ENCODE measurements at regions not wholly inside any gene's neighbourhood (a gene's known extent, or its start where the extent isn't known, plus 50 kb on each side); places are given as distances from the start of the nearest gene placed in this dataset.
"Not testable (repeated sequence)": the region's sequence is repeated elsewhere in the genome, so short reads cannot be mapped to it uniquely, and the experiment has no call there.

DNA sequence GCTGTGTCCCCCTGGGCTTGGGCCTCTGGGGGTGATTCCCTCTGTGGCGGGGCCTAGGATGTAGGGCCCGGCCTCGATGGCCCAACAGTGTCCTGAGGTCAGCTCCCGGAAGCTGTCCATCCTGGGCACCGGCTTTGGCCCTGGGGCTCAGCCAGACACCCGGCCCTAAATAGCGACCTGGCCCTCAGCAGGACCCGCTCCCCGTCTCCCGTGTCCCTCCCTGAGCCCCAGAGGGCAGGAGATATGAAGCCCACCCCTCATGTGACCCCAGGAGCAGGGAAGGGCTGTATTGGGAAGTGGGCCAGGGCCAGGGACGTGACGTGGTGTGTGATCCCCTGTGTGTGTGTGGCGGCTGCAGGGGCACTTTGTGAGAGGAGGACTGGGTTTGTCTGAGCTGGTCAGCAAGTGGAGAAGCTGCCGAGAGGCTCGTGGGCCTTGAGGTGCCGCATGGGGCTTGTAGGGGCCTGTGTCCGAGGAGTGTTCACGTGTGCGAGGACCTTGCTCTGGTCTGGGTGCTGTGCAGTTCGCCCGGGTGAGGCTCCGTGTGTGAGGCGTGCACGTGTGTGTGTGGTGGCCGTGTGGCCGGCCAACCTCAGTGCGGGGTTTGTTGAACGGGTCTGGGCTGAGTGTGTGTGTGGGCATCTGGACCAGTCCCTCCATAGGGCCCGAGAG, 140.7 kb downstream of the TMEM121 start:
- peak overlapping the region in 1 of 2 donors; percentile 14 for H3K27ac Mint-ChIP-seq
- H3K4me3 Mint-ChIP-seq, H3K4me1 Mint-ChIP-seq, DNase-seq, ATAC-seq, H3K9me3 Mint-ChIP-seq, H3K27me3 Mint-ChIP-seq: not testable (repeated sequence)

DNA sequence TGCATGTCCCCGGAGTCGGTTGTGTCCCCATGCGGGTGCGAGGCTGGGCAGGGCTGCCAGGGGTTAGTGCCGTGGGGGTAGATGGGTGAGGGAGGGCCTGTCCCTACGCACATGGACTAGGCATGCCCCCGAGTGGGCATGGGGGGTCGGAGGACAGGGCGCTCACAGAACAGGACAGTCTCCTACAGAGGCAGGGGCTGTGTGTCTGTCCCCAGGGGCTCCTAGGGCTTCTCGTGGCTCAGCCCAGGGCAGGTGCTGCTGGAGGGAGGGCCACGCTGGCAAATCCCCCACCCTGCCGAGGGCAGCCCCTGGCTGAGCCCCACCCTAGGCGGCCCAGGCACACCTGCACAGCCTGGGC, 141.3 kb downstream of the TMEM121 start:
- not testable (repeated sequence) for H3K27ac Mint-ChIP-seq, ATAC-seq, DNase-seq, H3K27me3 Mint-ChIP-seq, H3K9me3 Mint-ChIP-seq, H3K4me3 Mint-ChIP-seq, H3K4me1 Mint-ChIP-seq

DNA sequence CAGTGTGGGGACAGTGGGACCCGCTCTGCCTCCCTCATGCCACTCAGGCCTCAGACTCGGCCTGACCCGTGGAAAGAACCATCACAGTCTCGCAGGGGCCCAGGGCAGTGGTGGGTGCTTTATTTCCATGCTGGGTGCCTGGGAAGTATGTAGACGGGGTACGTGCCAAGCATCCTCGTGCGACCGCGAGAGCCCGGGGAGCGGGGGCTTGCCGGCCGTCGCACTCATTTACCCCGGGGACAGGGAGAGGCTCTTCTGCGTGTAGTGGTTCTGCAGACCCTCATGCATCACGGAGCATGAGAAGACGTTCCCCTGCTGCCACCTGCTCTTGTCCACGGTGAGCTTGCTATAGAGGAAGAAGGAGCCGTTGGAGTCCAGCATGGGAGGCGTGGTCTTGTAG, 141.6 kb downstream of the TMEM121 start:
- ATAC-seq, H3K27me3 Mint-ChIP-seq, H3K27ac Mint-ChIP-seq, H3K4me1 Mint-ChIP-seq, H3K4me3 Mint-ChIP-seq, H3K9me3 Mint-ChIP-seq, DNase-seq: not testable (repeated sequence)

DNA sequence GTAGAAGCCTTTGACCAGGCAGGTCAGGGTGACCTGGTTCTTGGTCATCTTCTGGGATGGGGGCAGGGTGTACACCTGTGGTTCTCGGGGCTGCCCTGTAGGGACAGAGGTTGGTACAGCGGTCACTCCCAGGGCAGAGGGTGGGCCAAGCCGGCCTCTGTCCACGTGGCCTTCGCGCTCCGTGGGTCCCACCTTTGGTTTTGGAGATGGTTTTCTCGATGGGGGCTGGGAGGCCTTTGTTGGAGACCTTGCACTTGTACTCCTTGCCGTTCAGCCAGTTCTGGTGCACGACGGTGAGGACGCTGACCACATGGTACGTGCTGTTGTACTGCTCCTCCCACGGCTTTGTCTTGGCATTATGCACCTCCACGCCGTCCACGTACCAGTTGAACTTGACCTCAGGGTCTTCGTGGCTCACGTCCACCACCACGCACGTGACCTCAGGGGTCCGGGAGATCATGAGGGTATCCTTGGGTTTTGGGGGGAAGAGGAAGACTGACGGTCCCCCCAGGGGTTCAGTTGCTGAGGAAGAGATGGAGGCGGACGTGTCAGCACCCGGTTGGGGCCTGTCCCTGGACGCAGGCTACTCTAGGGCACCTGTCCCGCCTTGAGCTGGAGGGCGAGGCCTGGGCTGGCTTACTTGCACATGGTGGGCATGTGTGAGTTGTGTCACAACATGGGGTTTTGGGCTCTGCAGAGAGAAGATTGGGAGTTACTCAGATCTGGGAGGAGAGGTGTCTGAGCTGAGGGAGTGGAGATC, 142.3 kb downstream of the TMEM121 start:
- not testable (repeated sequence) for H3K4me3 Mint-ChIP-seq, ATAC-seq, DNase-seq, H3K27ac Mint-ChIP-seq, H3K27me3 Mint-ChIP-seq, H3K4me1 Mint-ChIP-seq, H3K9me3 Mint-ChIP-seq

DNA sequence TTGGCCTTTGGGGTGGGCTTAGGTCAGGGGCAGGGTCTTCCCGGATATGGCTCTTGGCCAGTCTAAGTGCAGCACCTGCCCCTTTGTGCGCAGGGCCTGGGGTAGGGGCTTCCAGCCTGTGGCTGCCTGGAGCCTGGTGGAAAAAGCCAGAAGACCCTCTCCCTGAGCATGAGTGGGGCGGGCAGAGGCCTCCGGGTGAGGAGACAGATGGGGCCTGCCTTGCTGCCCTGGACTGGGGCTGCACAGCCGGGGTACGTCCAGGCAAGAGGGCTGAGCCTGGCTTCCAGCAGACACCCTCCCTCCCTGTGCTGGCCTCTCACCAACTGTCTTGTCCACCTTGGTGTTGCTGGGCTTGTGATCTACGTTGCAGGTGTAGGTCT, 142.8 kb downstream of the TMEM121 start:
- not testable (repeated sequence) for DNase-seq, ATAC-seq, H3K27ac Mint-ChIP-seq, H3K4me1 Mint-ChIP-seq, H3K9me3 Mint-ChIP-seq, H3K4me3 Mint-ChIP-seq, H3K27me3 Mint-ChIP-seq

DNA sequence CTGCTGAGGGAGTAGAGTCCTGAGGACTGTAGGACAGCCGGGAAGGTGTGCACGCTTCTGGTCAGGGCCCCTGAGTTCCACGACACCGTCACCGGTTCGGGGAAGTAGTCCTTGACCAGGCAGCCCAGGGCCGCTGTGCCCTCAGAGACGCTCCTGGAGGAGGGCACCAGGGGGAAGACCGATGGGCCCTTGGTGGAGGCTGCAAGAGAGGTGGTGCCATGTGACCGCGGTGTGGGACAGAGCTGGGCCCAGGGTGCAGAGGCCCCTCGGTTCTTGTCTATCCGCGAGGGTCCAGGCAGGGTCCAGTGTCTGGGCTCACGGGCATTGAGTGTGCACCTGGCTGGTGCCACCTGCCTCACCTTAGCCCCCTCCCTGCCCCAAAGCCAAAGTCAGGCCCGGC, 143.3 kb downstream of the TMEM121 start:
- H3K9me3 Mint-ChIP-seq, ATAC-seq, H3K27ac Mint-ChIP-seq, H3K27me3 Mint-ChIP-seq, H3K4me3 Mint-ChIP-seq, DNase-seq, H3K4me1 Mint-ChIP-seq: not testable (repeated sequence)

DNA sequence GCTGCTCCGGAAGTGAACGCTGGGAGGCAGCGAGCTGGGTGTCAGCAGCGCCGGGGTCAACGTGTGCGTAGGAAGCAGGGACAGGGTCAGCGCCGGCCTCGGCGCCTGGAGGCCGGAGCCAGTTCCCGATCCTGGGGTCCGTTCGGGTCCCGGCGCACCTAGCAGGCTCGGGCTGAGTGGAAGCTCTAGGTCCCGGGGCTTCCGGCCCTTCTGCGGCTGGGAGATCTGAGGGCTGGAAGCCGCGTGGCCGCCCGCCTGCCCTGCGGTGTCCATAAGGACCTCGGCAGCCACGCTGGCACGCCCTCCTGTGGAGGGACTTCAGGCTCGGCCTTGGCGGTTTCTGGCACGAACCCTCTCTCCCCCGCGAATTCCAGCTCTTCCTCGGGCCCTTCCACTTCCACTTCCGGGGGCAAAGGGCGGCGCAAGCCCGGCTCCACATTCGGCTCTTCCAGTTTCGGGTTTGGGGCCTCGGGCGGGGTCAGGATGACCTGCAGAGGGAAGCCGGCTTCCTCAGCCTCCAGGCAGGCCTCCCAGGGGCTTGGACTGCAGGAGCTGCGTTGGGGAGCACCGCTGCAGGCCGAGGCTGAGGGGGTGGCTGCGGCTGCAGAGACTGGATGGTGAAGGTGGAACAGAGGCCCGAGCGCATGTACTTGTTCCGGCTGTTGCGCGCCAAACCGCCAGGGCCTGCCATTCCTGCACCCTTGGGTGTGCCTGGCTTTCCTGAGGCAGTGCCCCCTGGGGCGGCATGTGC, 146.2 kb downstream of the TMEM121 start:
- not testable (repeated sequence) for ATAC-seq, DNase-seq, H3K4me3 Mint-ChIP-seq, H3K27ac Mint-ChIP-seq, H3K4me1 Mint-ChIP-seq, H3K9me3 Mint-ChIP-seq, H3K27me3 Mint-ChIP-seq

DNA sequence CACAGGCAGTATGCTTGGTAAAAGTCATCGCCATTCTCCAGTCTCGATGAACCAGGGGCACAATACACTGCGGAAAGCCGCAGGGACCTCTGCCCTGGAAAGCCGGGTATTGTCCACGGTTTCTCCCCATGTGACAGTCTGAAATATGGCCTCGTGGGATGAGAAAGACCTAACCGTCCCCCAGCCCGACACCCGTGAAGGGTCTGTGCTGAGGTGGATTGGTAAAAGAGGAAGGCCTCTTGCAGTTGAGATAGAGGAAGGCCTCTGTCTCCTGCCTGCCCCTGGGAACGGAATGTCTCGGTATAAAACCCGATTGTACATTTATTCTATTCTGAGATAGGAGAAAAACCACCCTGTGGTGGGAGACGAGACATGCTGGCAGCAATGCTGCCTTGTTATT, 149.1 kb downstream of the TMEM121 start:
- H3K4me3 Mint-ChIP-seq: not testable (repeated sequence)

DNA sequence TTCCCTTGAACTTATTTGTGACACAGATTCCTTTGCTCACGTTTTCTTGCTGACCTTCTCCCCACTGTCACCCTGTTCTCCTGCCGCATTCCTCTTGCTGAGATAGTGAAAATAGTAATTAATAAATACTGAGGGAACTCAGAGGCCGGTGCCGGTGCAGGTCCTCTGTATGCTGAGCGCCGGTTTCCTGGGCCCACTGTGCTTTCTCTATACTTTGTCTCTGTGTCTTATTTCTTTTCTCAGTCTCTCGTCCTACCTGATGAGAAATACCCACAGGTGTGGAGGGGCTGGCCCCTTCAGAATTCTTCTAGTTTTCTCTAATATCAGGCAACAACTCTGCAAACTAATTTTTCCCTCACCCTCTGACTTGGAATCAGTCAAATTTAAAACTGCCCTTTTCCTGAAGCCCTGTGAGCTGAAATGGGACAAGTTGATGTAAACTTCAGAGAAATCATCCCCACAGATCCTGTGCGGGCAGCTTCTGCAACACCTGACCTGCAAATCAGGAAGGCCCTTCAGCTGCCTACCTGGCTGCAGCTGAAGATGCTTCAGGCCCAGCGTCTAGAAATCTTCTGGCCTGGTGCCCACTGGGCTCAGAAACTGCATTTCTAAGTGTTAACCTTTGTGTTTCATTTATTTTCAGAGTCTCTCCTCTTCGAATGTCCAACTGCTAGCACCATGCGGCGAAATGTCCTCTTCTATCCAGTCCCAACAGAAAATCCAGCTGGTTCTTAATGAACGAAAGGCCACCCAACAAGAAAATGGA, 149.7 kb downstream of the TMEM121 start:
- H3K27ac Mint-ChIP-seq: peak overlapping the region in 1 of 2 donors; percentile 47
- DNase-seq, ATAC-seq: not testable (repeated sequence)

More for the DNA sequence above, 149.1 kb downstream of the TMEM121 start:
- H3K27ac Mint-ChIP-seq, H3K9me3 Mint-ChIP-seq, H3K4me1 Mint-ChIP-seq, H3K27me3 Mint-ChIP-seq, ATAC-seq, DNase-seq: not testable (repeated sequence)

DNA sequence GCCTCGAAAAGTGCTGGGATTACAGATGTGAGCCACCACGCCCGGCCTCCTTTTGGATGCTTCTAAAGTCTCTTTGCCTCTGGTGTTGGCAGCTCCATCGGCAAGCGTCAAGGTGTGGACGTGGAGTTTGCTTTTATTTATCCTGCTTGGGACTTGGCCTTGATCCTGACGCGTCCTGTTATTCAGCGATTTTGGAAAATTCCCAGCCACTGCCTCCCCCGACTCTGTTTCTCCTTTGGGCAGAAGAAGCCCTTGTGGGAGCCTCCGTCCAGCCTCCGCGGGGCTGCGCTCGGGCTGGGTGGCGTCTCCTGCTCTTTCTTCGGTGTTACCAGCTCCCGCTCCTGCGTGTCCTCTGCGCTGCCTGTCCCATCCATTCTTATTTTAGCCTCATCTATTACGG, 151.7 kb downstream of the TMEM121 start:
- not testable (repeated sequence) for DNase-seq, H3K27ac Mint-ChIP-seq, H3K9me3 Mint-ChIP-seq

More for the DNA sequence above, 149.7 kb downstream of the TMEM121 start:
- H3K9me3 Mint-ChIP-seq, H3K4me1 Mint-ChIP-seq, H3K4me3 Mint-ChIP-seq, H3K27me3 Mint-ChIP-seq: not testable (repeated sequence)

DNA sequence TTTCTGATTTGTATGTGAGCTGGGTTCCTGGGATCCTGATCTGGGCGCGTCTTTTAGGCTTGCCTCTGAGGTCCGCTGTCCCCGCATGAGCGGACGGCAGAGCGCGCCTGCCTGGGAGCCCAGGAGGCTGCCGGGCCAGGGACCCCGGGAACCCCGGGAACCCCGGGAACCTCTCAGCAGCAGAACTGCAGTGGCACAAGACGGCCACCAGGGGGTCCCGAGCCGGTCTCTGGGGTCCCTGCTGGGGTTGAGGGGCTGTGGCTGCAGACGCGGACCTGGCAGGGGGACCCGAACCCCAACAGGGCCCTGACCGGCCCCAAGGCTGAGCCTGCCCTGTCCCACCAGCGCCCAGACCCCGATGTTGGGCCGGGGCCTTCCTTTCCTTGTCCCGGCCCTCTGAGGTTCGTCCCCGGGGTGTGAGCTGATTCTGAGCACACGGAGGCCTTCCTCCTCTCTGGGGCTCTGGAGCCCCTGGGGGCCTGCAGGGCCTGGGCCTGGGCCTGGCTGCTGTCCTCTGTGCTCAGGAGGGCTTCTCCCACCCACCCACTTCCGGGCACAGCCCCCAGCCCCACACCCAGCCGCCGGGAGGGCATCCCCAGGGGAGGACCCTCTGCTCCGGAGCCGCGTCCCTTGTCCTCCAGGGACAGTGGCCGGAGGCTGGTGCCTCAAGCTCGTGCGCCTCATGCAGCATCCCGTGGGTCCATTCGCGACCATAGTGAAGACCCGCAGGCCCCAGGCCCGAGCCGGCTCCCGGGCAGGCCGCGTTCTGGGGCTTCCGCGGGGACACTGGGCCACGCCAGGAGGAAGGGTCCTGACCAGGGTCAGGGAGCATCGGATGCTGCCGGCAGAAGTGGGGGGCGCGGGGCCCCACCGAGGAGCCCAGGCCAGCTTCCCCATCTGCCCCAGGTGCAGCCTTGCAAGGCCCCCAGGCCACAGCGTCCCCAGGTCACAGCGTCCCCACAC, 152.9 kb downstream of the TMEM121 start:
- not testable (repeated sequence) for H3K27ac Mint-ChIP-seq, H3K27me3 Mint-ChIP-seq, ATAC-seq, H3K4me1 Mint-ChIP-seq, H3K4me3 Mint-ChIP-seq, H3K9me3 Mint-ChIP-seq
- peak in 1 of 2 donors; percentile 13 for DNase-seq

More for the DNA sequence above, 151.7 kb downstream of the TMEM121 start:
- not testable (repeated sequence) for H3K4me1 Mint-ChIP-seq, ATAC-seq, H3K27me3 Mint-ChIP-seq, H3K4me3 Mint-ChIP-seq

DNA sequence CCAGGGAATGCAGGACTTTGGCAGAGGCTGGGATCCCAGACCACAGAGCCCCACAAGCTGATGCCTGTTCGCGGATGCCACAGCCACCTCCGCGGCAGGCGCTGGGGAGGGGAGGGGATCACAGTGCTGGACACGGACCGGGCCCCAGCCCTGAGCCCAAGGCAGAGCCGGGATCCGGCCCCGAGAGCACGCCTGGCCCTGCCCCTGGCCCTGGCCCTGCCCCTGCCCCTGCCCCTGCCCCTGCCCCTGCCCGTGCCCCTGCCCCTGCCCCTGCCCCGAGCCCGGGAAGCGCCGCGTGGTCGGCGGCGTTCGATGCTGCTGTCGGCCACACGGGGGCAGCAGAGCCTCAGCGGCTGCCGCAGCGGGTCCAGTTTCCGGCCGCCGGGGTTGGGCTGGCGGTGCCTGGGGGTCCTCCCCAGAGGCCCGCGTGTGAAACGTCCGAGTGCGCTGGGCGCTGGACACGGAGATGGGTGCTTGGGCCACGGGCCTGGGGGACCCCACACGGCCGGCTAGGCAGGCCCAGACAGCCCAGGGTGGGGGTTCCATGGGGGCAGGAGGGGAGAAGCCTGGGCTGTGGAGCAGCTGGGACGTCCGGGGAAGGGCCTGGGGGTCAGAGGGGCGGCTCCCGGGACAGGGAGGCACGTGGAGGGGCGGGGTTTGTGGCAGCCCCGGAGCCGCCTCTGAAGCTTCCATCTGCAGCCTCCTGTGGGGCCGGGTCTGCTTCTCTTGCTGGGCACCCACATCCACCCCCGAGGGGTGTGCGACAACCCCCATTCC, 153.8 kb downstream of the TMEM121 start:
- not testable (repeated sequence) for H3K4me1 Mint-ChIP-seq, H3K9me3 Mint-ChIP-seq, H3K27me3 Mint-ChIP-seq, H3K4me3 Mint-ChIP-seq, H3K27ac Mint-ChIP-seq
- DNase-seq: peak in 1 of 2 donors; percentile 49
- peak; percentile 72 for ATAC-seq

DNA sequence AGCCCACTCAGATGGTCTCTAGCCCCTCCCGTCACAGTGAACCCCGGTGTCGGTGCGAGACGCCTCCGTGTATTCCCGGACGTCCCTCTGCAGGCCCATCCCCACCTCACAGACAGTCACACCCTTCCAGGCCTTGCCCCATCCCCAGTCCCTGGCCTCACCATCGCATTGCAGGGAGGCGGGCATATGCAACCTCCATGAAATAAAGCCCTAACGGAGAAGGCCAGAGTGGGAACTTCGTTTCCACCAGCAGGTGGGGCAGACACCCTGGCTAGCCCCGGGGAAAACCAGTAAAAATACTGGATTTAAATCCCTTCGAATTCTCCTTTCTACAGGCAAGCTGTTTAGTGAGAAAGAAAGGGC, 154.3 kb downstream of the TMEM121 start:
- ATAC-seq (peak; percentile 9), DNase-seq (peak in 1 of 2 donors; percentile 11)
- H3K4me3 Mint-ChIP-seq, H3K27ac Mint-ChIP-seq, H3K27me3 Mint-ChIP-seq, H3K9me3 Mint-ChIP-seq, H3K4me1 Mint-ChIP-seq: not testable (repeated sequence)

DNA sequence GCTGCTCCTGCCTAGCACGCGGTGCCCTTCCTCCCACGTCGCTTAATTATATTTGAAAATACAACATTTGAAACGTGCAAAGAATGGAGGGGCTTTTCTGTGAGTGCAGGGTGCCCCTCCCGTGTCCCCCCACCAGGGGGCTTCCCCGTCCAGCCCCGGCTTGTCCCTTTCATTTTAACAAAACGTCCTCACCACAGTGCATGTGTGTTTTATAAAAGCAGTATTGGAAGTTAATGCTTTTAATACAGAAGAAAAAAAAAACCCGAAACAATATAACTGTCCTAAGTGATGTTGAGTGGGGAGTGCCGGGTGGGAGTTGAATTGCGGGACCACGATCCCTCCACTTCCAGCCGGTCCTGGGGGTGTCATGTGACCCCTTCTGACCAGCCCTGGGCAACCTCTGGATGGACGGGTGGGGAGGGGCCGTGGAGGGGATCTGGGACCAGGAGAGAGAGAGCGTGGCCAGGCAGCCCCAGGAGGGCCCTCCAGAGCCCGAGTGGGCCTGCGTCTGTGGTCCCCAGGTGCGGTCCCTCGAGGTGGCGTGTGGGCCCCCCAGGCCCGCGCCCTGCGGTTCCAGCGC, 155.3 kb downstream of the TMEM121 start:
- not testable (repeated sequence) for H3K27me3 Mint-ChIP-seq

More for the DNA sequence above, 155.3 kb downstream of the TMEM121 start:
- peak; percentile 6 for ATAC-seq
- not testable (repeated sequence) for H3K4me1 Mint-ChIP-seq, H3K27ac Mint-ChIP-seq, H3K4me3 Mint-ChIP-seq, H3K9me3 Mint-ChIP-seq
- DNase-seq: peak in 1 of 2 donors; percentile 8

Data from stimulated activated naive CD8-positive, alpha-beta T cell treated with anti-CD3 and anti-CD28 coated beads, Interleukin-15, amount 100 ng/mL, for 72 hours (primary cell).